ENCODE measurements at regions not wholly inside any gene's neighbourhood (a gene's known extent, or its start where the extent isn't known, plus 50 kb on each side); places are given as distances from the start of the nearest gene placed in this dataset.

- DNase-seq (ENCODE audit: low read depth): no peak
Measured at GRCh38 chr1:60914982-60915381, 167.4 kb upstream of the NFIA start.

- peak; percentile 12 for DNase-seq (ENCODE audit: low read depth)
Measured at GRCh38 chr1:60913708-60914107, 168.7 kb upstream of the NFIA start.

- no peak for DNase-seq (ENCODE audit: low read depth)
Measured at GRCh38 chr1:60913039-60913438, 169.3 kb upstream of the NFIA start.

- DNase-seq (ENCODE audit: low read depth): no peak
Measured at GRCh38 chr1:60911966-60912697, 170.2 kb upstream of the NFIA start.

- no peak for DNase-seq (ENCODE audit: low read depth)
Measured at GRCh38 chr1:60908159-60908558, 174.2 kb upstream of the NFIA start.

- no peak for DNase-seq (ENCODE audit: low read depth)
Measured at GRCh38 chr1:60906526-60906925, 175.8 kb upstream of the NFIA start.

- DNase-seq (ENCODE audit: low read depth): no peak
Measured at GRCh38 chr1:60906039-60906438, 176.3 kb upstream of the NFIA start.

- DNase-seq (ENCODE audit: low read depth): no peak
Measured at GRCh38 chr1:60904099-60904851, 178.1 kb upstream of the NFIA start.

- no peak for DNase-seq (ENCODE audit: low read depth)
Measured at GRCh38 chr1:60903591-60903990, 178.8 kb upstream of the NFIA start.

- no peak for DNase-seq (ENCODE audit: low read depth)
Measured at GRCh38 chr1:60899464-60899863, 182.9 kb upstream of the NFIA start.

- DNase-seq (ENCODE audit: low read depth): no peak
Measured at GRCh38 chr1:60898987-60899386, 183.4 kb upstream of the NFIA start.

GRCh38 chr1:60898413-60898812, 183.9 kb upstream of the NFIA start:
- DNase-seq (ENCODE audit: low read depth): no peak

GRCh38 chr1:60896701-60897363, 185.5 kb upstream of the NFIA start:
- no peak for DNase-seq (ENCODE audit: low read depth)

GRCh38 chr1:60895701-60896100, 186.7 kb upstream of the NFIA start:
- DNase-seq (ENCODE audit: low read depth): no peak

- no peak for DNase-seq (ENCODE audit: low read depth)
Measured at GRCh38 chr1:60895252-60895651, 187.1 kb upstream of the NFIA start.

- no peak for DNase-seq (ENCODE audit: low read depth)
Measured at GRCh38 chr1:60894741-60895140, 187.6 kb upstream of the NFIA start.

GRCh38 chr1:60894130-60894529, 188.2 kb upstream of the NFIA start:
- no peak for DNase-seq (ENCODE audit: low read depth)

- DNase-seq (ENCODE audit: low read depth): no peak
Measured at GRCh38 chr1:60893136-60893930, 189.0 kb upstream of the NFIA start.

GRCh38 chr1:60891765-60892164, 190.6 kb upstream of the NFIA start:
- DNase-seq (ENCODE audit: low read depth): no peak

GRCh38 chr1:60891281-60891680, 191.1 kb upstream of the NFIA start:
- no peak for DNase-seq (ENCODE audit: low read depth)

- DNase-seq (ENCODE audit: low read depth): no peak
Measured at GRCh38 chr1:60890664-60891063, 191.7 kb upstream of the NFIA start.

GRCh38 chr1:60889709-60890108, 192.7 kb upstream of the NFIA start:
- no peak for DNase-seq (ENCODE audit: low read depth)
